Left ventricle myocardium inferior (tissue), 1 donor: ENCODE measurements at regions not wholly inside any gene's neighbourhood (a gene's known extent, or its start where the extent isn't known, plus 50 kb on each side); places are given as distances from the start of the nearest gene placed in this dataset.

Experiments used
- DNase-seq: peaks from one replicate; pipeline ENCODE4 v3.0.0-alpha.2; 2020
- H3K27ac ChIP-seq: fragments of 200-600 bp; replicated peaks from 2 replicates; pipeline ENCODE4 v1.8.0; 2021
- H3K27me3 ChIP-seq: fragments of 200-600 bp; 2 replicates; pipeline ENCODE4 v1.8.0; 2021; ENCODE audit warnings: low read depth
- H3K36me3 ChIP-seq: fragments of 200-600 bp; 2 replicates; pipeline ENCODE4 v1.8.0; 2021
- H3K4me1 ChIP-seq: fragments of 200-600 bp; 2 replicates; pipeline ENCODE4 v1.8.0; 2021
- H3K4me3 ChIP-seq: fragments of 200-600 bp; 2 replicates; pipeline ENCODE4 v1.8.0; 2021; ENCODE audit warnings: mild to moderate bottlenecking, moderate library complexity
- H3K9me3 ChIP-seq: fragments of 200-600 bp; replicated peaks from 2 replicates; pipeline ENCODE4 v1.8.0; 2021
- CTCF ChIP-seq: fragments of 200-600 bp; IDR thresholded peaks from 2 replicates; pipeline ENCODE4 v1.8.0; 2021; ENCODE audit warnings: antibody characterized with exemption, mild to moderate bottlenecking, borderline replicate concordance
- intact Hi-C: fragments of 100-400 bp; cut with micrococcal nuclease; formaldehyde crosslinking; loops from one replicate; pipeline ENCODE4 v1.11.0; 2022
- donor health status: DM: no; HTN: yes; CAD: no; lungs with severe emphysema.

DNA sequence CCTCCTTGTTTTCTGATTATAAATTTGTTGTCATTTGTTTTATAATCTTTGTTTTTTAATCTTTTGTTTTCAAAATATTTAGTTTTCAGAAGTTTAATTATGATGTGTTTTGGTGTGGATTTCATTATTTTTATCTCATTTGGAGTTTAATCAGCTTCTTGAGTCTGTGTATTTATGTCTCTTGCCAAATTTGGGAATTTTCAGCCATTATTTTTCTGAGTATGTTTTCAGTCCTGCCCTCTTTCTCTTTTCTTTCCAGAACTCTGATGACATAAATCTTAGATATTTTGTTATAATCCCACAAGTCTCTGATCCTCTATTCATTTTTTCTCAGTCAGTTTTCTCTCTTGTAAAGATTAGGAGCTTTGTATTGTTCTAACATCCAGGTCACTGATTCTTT lies 89.8 kb downstream of the RHOU start:
- DNase-seq: no peak
- H3K36me3 ChIP-seq: no peaks in the 10 kb centered on the region
- H3K9me3 ChIP-seq: no peaks in the 10 kb centered on the region
- TF ChIP-seq CTCF: no peak
- H3K4me3 ChIP-seq: no peak overlapping the region
- H3K4me1 ChIP-seq: peaks cover 16% of the 10 kb centered on the region
- H3K27me3 ChIP-seq: peaks cover 37% of the 10 kb centered on the region
- H3K27ac ChIP-seq: no peak overlapping the region
- intact Hi-C loops: no loop called here

GRCh38 chr1:228825840-228826484 lies 90.7 kb downstream of the RHOU start:
- Histone ChIP-seq H3K27me3 (peaks cover 37% of the 10 kb centered on the region), H3K27ac (no peak overlapping the region), H3K9me3 (no peaks in the 10 kb centered on the region), H3K4me1 (peaks cover 23% of the 10 kb centered on the region), H3K4me3 (no peak overlapping the region), H3K36me3 (no peaks in the 10 kb centered on the region)
- intact Hi-C loops: no loop called here
- TF ChIP-seq CTCF: no peak
- no peak for DNase-seq

GRCh38 chr1:228827019-228827418 lies 91.7 kb downstream of the RHOU start:
- Histone ChIP-seq H3K4me1 (peaks cover 23% of the 10 kb centered on the region), H3K4me3 (no peak overlapping the region), H3K27me3 (peaks cover 37% of the 10 kb centered on the region), H3K27ac (no peak overlapping the region), H3K9me3 (no peaks in the 10 kb centered on the region), H3K36me3 (no peaks in the 10 kb centered on the region)
- no peak for TF ChIP-seq CTCF
- DNase-seq: no peak
- intact Hi-C loops: no loop called here

DNA sequence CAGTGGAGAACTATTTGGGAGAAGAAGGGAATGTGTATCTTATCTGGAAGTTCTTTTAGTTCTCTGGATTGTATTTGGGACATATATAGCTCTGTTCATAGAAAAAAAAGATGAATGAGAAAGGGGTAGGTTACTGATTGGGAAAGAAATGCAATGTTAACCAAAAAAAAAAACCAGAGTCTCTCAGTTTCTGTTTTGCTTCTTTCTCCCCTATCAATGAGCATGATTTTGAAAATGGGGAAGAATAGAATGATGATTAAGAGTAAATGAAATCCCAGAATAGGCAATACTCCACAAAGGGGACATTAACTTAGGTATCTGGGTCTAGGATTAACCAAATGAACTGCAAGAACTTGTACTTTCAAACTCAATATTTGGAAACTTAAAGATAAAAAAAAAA lies 92.9 kb downstream of the RHOU start:
- no peak overlapping the region for H3K27ac ChIP-seq
- no peaks in the 10 kb centered on the region for H3K36me3 ChIP-seq
- H3K27me3 ChIP-seq: peaks cover 34% of the 10 kb centered on the region
- no peak for TF ChIP-seq CTCF
- H3K9me3 ChIP-seq: no peaks in the 10 kb centered on the region
- peaks cover 23% of the 10 kb centered on the region for H3K4me1 ChIP-seq
- H3K4me3 ChIP-seq: no peak overlapping the region
- intact Hi-C loops: no loop called here
- no peak for DNase-seq

GRCh38 chr1:228830185-228830953 lies 95.1 kb downstream of the RHOU start:
- Histone ChIP-seq H3K27ac (no peak overlapping the region), H3K9me3 (no peaks in the 10 kb centered on the region)

More at GRCh38 chr1:228830185-228830953, 95.1 kb downstream of the RHOU start:
- Histone ChIP-seq H3K36me3 (no peaks in the 10 kb centered on the region), H3K4me3 (no peak overlapping the region), H3K27me3 (peaks cover 51% of the 10 kb centered on the region), H3K4me1 (peaks cover 23% of the 10 kb centered on the region)
- intact Hi-C loops: no loop called here
- DNase-seq: peak; percentile 51
- TF ChIP-seq CTCF: peak; percentile 24
